HuH-7.5 (cell line): ENCODE measurements at regions not wholly inside any gene's neighbourhood (a gene's known extent, or its start where the extent isn't known, plus 50 kb on each side); places are given as distances from the start of the nearest gene placed in this dataset.

Source experiments
- DNase-seq: peaks from one replicate; pipeline ENCODE4 v3.0.0; 2011; ENCODE audit warnings: low spot score

DNA sequence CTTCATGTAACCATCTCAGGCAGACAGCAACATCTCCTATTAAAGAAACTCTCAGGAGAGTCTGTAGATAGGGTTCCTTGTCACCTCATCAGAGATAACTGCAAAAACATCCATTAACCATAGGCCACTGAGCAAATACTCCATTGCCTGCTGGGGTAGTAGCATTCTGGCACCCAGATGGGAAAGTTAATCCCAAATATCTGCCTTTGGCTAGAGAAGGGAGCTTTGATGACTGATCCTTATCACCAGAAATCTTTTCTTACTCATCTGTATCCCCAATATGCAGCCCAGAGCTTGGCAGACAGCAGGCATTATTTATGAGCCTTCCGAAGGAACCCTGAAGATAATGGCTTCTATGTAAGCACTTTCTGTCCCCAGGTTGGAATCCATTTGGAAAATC lies 173.1 kb downstream of the MFSD1 start:
- DNase-seq = no peak

DNA sequence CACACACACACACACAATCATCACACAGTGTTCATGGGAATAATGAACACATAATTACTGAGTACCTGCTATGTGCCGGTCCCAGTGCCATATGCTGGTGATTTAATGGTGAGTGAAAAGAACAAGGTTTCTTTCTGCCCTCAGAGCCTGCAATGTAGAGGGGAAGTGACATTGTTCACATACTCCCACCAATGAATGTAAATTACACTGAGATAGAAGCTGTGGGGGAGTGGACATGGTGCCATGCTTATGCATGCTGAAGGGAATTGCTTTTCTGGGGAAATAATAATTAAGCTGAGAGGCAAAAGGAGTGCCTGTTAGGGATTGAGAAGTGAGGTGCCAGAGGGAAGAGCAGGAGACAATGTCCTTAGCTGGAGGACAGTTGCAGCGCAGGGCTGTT lies 175.1 kb downstream of the MFSD1 start:
- no peak for DNase-seq

DNA sequence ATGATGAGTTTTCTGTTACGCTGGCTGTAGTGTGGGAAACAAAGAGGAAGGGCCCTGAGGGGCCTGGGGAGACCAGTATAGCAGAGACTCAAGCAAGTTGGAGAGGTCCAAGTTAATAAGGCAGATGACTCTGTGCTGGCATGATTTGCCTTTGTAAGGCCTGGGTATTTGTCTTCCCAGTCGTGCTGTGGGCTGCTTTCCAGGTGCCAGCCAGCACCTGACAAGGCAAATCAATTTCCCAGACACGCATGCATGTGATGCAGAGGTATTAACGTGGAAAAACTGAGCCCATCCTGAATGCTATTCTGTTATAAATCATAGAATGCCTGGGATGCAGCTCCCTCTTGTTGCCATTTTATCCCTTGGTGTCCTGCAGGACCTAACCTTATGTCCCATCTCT lies 175.6 kb downstream of the MFSD1 start:
- no peak for DNase-seq

DNA sequence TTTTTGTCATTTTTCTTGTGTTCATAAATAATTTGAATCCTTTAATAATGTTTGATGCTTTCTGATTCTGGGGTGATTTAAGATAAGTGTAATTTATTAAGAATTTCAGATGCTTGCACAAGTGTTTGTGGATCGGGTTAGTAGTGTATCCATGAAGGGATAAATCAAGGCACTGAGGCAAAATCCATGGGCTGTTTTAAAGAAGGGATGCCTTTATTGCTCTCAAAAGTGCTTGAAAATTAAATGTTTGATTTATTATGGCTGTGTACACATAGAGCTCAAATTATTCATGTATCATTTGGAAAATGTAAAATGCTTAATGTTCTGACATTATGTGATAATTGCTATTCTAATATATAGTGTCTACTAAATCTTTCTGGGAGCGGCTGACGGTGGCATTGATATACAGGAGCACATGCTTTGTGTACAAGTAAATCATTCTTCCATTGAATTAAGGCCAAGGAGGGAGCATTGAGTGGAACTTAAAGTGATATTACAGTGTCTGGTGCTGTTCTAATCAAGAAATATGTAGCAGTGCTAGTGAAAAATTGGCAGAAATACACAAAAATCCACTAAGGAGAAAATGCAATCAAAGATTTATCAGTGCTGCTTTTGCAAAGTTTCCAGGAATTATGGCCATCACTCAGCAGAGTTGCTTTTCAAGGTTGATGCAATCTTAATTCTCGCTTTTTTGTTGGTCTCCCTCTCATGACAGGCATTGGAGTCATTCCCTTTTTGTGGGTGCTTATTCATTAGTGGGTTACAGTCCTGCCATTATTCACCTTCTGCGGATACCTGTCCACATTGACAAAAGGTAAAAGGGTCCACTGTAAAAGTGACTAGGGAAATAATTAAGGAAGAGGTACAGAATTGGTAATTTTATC lies 181.6 kb downstream of the MFSD1 start:
- DNase-seq = no peak

DNA sequence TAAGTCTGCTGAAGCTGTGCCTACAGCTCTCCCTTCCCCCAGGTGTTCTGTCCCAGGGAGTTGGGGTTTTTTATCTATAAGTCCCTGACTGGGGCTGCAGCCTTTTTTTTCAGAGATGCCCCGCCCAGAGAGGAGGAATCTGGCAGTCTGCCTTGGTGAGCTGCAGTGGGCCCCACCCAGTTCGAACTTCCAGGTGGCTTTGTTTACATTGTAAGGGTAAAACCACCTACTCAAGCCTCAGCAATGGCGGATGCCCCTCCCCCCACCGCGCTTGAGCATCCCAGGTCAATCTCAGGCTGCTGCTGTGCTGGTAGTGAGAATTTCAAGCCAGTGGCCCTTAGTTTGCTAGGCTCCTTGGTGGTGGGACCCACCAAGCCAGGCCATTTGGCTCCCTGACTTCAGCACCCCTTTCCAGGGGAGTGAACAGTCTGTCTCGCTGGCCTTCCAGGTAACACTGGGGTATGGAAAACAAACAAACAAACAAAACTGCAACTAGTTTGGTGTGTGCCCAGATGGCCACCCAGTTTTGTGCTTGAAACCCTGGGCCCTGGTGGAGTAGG lies 189.4 kb downstream of the MFSD1 start:
- DNase-seq = no peak

DNA sequence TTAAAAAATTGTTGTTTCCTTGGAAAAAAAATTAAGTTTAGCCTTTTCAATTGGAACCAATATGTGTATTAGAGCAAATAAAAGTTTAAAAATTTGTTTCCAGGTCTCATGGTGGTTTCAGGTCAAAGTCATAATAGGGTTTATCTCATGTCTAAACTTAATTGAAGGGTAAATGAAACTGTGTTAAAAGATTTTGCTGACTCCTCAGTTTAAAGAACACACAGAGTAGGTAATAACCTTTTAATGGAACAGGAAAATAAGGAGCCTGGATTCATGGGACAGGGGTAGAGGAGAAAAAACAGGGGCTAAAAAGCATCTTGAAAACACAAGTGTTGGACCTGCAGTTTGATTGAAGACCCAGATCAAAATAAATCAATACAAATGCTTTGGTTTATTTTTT lies 190.6 kb downstream of the MFSD1 start:
- no peak for DNase-seq

DNA sequence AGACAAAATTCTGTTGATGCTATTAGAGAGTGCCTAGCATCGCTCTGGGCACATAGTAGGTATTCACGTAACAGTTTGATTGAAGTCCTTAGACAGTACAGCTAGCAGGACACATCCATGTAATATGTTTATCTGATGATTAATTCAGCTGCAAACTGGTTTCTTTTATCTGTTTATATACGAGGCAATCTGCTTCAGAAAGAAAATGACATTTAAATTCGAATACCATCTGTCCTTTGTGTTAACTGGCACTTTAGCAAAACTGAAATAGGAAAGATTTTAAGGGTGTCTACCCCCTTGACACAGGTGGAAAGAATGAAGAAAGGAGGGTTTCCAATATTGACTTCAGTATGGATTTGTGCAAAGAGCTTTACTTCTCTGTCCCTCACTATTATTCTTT lies 192.5 kb downstream of the MFSD1 start:
- no peak for DNase-seq

DNA sequence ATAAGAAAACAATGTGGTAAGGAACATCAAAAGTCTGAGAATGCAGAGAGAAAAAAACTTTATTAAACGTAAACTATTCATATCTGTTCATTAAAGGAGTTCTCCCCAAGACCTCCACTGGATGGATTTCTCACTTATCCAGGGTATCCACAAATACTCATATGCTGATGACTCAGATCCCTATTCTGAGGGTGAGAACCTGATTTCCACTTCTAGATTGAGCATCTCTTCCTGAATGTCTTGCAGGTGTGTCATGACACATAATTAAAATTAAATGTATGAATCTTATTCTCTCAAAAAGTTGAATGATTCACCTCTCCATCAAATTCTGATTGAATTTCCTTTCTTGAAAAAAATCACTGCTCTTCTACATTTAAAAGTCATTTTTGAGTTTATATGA lies 199.9 kb downstream of the MFSD1 start:
- no peak for DNase-seq

DNA sequence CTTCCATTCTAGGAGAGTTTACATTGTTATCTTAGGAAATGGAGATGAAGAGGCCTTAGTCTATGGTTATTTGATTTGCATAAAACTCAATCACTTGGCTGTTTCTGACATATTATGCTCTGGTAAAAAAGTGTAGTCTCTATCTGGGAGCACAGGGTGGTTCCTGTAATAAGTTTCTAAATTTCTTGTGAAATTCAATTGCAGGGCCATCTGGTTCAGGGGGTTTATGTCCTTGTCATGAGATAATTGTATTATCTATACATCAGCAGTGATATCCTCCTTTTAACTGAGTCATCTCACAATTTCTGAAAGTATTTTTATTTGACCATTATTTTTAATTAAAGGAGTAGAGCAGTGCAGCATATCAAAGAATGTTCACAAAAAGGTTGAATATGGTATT lies 203.3 kb downstream of the MFSD1 start:
- no peak for DNase-seq

DNA sequence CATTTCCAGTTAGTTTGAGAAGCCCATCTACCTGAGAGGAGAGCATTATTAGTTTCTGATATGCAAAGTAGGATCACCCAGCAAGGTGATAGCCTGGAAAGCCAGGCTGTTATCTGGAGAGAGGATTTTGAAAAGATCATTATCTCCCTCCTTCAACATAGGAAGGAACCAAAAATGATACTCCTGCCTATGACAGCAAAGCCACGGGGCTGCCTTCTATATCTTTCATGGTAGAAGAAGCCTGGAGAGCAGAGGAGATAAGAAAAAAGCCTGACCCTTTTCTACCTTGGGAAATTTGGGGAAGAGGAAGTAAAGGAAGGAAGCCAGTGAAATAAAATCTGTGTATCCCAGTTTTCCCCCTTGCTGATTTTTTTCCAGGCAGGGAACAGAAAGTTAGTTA lies 205.5 kb downstream of the MFSD1 start:
- DNase-seq = no peak

DNA sequence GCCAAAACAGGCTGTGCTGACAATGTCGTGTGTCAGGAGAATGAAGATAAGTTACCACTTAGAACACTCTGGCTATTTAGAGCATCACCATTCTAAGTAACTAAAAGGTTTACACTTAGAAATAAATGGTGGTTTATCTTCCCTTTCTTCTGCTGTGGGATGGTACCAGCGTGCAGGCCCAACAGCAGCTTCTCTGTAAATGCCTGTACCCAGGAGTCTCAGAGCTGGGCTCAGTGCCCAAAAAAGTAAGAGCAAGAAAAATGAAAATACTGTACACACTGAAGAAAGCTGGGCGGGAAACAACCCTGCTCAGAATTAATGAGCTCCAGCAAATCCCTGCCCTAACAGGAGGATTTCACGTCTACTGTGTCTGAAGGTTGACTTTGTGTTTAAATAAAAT lies 206.5 kb downstream of the MFSD1 start:
- no peak for DNase-seq

DNA sequence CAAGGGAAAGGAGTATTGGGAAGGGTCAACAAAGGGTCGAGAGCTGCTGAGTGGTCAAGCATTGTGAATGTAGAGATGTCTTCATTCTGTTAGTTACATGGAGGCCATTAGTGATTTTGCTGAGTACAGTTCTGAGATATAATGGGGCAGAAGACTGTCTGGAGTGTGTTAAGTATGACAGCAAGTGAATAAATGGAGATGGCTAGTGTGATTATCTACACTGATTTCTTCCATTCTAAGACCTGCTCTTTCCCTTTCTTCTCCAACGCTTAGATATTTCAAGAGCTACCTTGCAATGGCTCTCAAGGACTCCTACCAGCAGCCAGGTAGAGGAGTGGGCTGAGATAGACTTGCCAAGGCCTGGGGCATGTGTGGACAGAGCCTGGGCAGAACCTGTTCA lies 216.5 kb downstream of the MFSD1 start:
- DNase-seq = no peak

DNA sequence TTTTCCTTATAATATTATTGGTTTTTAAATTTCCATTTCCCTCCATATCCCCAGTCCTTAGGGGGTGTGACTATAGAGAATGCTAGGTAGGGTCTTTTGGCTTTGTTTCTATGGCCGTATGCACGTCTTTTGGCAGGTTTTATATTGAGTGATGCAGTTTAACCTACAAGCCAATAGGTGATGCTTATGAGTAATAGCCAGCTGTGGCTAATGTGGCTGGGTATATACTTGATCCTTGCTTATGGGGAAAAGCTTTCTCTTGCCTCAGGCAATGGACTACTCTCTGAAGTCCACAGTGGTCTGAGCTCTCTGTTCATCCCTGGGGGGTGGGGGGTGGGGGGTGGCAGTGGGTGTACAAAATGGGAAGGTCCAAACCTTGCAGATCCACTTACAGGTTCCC lies 223.9 kb downstream of the MFSD1 start:
- no peak for DNase-seq

DNA sequence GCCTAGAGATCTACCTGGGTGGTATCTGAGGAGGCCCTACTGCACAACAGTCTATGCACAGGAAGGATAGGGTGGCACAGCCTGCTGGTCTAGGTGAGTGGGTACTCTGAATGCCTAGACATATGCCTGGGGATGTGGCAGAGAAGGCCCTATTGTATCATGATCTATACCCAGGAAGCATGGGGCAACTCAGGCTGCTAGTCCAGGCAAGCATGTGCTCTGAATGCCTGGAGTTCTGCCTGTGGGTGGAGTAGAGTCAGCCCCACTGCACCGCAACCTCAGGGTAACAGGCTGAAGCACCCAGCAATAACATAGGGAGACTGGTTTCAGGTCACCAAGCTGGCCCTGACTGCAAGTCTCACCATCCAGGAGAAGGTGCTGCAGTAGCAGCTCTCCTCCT lies 224.7 kb downstream of the MFSD1 start:
- DNase-seq = no peak

DNA sequence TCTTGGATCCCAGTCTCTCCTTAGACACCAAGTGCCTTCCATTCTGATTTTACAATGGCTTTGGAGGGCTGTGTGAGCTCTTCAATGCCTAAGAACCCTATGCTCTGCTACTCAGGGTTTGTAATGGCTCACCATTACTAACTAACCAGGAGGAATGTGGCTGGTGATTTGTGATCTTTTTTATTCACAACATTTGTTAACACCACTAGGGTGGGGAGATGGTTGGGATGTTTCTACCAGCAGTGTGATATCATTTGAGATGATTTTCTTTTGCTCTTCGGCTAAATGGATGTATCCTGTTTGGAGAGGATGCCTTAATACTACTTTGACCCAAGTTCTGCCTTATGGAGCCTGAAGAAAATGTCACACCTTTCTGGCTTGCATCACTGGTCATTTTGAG lies 226.9 kb downstream of the MFSD1 start:
- no peak for DNase-seq

DNA sequence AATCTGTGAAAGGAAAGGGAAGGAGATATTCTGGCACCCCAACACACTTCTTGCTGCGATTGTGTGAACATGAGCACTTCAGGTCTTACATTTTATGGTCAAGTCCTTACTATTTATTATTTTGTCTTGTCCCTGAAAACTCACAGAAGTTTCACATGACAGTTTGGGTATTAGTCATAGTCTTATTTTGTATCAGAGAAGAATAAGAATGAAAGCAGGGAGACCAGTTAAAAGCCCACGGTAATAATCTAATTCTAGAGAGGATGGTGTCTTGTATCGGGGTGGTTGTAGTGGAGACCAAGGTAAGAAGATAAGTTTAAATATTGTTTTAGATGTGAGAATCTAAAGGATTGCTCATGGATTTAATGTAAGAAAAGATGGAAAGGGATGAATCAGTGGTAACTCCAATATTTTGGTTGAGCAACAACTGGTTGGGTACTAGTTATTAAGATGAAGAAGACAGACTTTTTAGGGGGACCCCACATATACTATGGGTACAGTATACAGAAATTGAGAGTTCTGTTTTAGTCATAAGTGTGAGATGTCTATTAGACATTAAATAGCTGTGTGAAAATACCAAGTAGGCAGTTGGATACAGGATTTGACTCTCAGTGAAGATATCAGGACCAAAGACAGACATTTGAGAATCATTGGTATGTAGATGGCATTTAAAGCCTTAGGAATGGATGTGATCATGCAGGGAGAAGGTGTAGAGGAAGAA lies 227.6 kb downstream of the MFSD1 start:
- no peak for DNase-seq

DNA sequence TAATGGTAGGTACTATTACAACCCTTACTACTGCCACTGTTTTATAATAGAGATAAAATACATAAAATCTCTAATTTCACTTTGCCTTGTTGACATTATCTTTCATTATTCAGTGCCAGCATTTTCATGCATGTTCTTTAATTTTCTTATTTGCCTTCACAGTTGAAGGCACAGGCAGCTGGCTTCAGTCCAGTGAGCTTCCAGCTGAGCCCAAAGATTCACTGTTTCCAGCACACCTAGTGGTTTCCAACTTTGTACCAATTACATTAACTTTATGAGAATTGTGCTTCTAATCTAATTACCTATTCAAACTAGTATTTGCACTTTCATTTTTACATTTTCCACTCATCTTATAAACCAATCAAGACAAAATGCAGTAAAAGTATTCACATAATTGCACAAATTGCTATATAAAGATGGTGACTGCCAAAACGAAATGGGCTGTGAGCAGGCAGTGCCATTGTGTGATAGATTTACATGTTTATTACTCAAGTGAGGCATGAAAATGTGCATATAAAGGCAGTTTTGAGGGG lies 228.3 kb downstream of the MFSD1 start:
- no peak for DNase-seq

DNA sequence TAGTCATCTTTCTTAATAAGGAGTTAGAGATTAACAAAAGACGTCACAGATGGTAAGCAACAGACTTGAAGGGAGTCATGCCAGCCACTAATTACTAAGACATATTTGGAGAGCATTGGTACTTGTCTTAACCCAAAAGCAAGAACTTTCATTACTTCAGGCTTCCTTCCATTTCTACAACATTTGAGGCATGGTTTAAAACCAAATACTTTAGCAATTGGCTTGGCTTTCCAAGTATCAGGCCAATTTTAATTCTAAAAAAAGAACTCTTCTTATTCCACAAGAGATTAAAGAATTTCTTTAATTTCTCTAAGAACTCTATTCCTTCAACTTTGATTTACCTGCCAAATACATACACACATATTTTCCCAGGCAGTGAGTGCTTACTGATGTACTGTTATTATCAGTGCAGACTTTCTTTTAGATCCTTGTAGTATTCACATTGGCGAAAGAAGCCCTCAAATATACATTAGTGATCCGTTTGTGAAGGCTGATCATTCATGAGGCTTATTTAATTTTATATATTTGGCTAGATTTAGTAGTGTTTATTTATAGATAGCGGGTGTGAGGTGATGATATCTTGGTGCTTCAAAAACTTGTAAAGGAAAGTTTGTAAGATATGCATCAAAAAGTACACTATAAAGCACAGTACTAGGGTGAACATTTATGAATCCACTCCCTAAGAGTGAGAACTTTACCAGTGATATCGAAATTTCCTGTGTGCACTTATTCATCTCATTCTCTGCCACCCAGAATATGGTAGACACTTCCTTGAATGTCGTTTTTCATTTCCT lies 229.2 kb downstream of the MFSD1 start:
- DNase-seq = no peak

DNA sequence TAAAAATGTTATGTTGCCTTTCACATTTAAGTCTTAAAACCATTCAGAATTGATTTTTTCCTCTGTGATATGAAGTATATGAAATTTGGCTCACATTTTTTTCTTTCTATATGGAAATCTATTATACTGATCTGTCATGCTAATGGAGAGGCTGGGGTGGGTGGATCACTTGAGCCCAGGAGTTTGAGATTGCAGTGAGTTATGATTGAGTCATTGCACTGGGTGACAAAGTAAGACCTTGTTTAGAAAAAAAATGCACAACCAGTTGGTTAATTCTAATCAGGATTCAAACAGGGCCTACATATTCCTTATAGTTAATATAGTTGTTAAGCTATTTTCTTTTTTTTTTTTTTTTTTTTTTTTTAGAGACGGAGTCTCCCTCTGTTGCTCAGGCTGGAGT lies 230.5 kb downstream of the MFSD1 start:
- no peak for DNase-seq

DNA sequence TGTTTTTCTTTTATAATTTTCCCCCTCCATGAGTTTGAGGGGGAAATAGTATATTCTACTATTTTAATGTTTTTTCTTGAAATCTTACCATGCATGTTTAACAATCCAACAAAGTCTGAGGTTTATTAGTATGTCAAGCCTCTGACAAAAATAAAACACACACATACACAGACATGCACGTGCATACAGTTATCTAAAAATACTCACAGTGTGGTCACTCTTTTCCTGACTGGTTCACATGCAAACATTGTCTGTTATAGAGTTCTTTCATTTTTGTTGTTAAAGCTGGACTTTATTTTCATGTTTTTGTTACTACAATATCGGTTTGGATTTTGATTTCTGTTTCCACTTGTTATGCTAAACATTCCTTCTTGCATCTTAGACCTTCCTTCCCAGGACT lies 236.6 kb downstream of the MFSD1 start:
- DNase-seq = no peak

DNA sequence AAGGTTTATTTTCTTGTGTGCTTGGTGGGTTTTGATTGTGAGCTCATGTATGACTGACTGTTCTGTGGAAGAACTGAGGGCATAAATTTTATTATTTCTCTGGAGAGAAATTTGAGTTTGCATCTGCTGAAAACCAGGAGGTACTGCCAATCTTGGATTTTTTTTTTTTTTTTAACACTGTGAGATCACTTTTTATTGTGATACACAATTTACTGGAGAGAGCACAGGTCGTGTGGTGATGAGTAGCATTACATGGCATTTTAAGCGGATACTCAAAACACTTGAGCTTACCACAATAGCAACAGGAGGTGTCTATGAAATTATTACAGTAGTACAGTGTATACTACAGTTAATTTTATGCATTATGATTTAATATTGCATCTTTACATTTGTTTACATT lies 237.4 kb downstream of the MFSD1 start:
- no peak for DNase-seq

DNA sequence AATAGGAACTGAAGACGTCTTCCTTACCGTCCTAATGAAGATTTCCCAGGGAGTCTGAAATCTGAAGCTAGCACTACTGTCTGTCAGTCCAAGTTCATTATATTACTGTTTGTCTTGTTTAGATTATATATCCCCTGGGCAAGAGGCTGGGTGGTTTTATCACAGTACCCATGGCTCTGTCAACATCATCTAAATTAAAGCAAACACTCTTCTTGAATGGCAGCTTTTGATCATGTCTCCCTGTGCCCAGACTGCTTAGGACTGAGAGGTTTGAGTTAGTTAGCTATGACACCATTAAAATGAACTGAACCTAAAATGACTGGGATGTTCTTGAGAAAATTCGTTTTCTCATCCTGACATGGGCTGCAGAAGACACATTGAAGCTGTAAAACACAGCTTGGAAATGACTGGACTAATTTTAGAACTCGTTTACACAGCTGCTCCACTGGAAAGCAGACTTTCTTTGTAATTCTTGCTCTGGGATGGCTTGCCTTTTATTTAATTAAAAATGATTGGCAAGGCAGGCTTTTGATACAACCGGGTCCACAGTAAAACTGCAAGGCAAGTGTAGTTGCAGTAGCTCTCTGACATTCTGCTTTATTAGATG lies 243.5 kb downstream of the MFSD1 start:
- DNase-seq = no peak
